PC-9 (cell line): ENCODE measurements at regions not wholly inside any gene's neighbourhood (a gene's known extent, or its start where the extent isn't known, plus 50 kb on each side); places are given as distances from the start of the nearest gene placed in this dataset.

ENCODE experiments used
- EZH2 ChIP-seq: fragments of 200-600 bp; sonication (generic); IDR thresholded peaks from 2 replicates; pipeline ENCODE4 v1.8.0; 2017; ENCODE audit warnings: antibody characterized with exemption, low read depth
- TF ChIP-seq, protein P1 (sequence below): fragments of 200-600 bp; sonication (generic); conservative IDR thresholded peaks from 2 replicates; pipeline ENCODE4 v1.6.1; 2017; ENCODE audit warnings: mixed run types, antibody characterized with exemption, mild to moderate bottlenecking, moderate library complexity

DNA sequence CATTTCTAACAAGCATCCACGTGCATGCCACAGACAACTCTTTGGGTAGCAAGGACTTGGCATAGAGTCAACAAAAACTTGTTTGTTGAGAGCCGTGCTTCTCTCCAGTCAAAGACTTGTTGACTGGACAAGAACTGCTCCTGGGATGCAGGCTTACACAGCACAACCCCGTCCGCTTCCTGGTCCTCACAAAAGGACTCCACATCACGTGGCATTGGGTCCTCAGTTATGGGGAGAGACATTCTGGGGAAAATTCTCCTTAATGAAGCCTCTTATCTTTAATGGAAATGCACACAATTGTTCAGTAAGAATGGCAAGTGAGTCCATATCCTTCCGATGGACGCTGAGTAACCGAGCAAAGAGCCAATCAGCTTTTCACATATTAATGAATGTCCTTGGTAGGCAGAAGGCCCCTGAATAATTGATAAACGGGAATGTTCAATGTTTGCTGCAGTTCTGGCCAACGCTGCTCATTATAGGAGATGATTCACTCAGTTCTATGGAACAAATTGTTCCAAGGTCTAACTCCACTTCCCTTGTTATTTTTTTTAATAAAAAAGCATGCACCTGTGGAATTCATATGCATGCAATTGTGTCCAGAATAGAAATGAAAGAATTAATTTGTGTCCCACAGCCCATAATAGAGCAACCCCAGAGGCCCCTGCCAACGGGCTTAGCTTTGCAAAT is 97.0 kb upstream of the ZNF366 start:
- TF ChIP-seq, protein P1, sequence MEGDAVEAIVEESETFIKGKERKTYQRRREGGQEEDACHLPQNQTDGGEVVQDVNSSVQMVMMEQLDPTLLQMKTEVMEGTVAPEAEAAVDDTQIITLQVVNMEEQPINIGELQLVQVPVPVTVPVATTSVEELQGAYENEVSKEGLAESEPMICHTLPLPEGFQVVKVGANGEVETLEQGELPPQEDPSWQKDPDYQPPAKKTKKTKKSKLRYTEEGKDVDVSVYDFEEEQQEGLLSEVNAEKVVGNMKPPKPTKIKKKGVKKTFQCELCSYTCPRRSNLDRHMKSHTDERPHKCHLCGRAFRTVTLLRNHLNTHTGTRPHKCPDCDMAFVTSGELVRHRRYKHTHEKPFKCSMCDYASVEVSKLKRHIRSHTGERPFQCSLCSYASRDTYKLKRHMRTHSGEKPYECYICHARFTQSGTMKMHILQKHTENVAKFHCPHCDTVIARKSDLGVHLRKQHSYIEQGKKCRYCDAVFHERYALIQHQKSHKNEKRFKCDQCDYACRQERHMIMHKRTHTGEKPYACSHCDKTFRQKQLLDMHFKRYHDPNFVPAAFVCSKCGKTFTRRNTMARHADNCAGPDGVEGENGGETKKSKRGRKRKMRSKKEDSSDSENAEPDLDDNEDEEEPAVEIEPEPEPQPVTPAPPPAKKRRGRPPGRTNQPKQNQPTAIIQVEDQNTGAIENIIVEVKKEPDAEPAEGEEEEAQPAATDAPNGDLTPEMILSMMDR: no peak
- no peak for TF ChIP-seq EZH2
